ENCODE measurements at regions not wholly inside any gene's neighbourhood (a gene's known extent, or its start where the extent isn't known, plus 50 kb on each side); places are given as distances from the start of the nearest gene placed in this dataset.
"Not testable (repeated sequence)": the region's sequence is repeated elsewhere in the genome, so short reads cannot be mapped to it uniquely, and the experiment has no call there.

DNA sequence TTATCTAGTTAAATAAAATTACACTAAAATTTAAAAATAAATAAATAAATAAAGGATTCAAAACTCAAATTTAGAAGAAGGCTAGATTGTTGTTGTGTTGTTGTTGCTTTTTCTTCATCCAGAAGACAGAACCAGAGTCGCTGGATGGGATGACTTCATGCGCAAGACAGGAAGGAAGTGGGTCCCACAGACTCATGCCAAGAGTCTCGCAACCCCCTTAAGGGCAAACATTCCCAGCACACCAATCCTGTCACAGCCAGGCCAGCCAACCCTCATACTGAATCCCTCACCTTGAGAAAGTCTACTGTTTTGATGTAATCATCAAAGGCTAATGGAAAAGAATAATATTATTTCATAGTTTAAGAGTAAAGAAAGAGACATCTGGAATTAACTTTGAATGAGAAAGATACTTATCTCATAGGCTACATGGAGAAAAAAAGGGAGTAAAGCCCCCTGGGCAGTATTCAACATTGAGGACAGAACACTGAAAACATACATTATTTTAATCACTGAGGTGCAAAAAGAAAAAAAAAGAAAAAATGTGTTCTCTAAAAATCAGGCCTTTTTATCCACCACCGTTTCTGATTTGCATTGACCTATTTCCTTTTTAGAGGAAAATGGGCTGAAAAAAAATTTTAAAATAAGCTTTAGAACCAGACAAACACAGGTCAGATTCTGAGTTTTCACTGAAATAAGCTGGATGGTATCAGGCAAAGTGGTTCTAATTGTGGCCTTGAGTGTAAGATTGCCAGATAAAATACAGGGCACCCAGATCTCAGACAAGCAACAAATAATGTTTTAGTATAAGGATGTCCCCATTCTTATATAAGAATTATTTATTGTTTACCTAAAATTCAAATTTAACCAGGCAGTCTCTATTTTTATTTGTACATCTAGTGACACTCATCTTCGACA, 826.5 kb downstream of the TNS3 start:
- Mint-ChIP-seq H3K27me3 (no peaks in the 10 kb centered on the region), H3K36me3 (no peaks in the 10 kb centered on the region), H3K4me3 (no peak overlapping the region), H3K4me1 (no peaks in the 10 kb centered on the region), H3K9me3 (peaks cover 2% of the 10 kb centered on the region), H3K27ac (no peak overlapping the region)
- no peak for DNase-seq

DNA sequence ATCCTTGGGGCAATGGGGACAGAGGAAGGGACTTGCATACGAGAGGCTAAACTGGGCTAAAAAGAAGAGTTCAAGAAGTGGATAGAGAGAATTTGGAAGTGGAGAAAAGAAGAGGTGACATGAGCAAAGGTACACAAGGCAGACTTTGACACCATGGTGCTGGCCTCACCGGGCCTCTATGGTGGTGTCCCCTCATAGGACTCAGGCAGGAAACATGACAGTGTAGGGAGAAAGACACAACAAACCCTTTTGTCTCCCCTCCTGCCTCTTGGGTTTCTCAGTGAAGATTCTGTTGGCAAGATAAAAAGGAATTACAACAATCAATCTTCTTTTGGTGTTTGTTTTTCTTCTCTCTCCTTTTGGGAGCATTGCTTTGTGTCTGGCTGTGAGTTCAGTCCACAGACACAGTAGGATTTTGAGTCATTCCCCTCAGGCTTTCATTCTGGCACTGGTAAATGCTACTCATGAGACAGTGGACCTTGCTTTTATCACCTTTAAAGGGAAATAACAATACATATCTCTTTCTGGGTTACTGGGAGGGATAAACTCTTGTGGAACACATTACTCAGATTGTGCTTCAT, 827.7 kb downstream of the TNS3 start:
- H3K27me3 Mint-ChIP-seq = no peaks in the 10 kb centered on the region
- peaks cover 2% of the 10 kb centered on the region for H3K9me3 Mint-ChIP-seq
- H3K4me1 Mint-ChIP-seq = no peaks in the 10 kb centered on the region
- DNase-seq = no peak
- no peaks in the 10 kb centered on the region for H3K36me3 Mint-ChIP-seq
- no peak overlapping the region for H3K27ac Mint-ChIP-seq
- no peak overlapping the region for H3K4me3 Mint-ChIP-seq

DNA sequence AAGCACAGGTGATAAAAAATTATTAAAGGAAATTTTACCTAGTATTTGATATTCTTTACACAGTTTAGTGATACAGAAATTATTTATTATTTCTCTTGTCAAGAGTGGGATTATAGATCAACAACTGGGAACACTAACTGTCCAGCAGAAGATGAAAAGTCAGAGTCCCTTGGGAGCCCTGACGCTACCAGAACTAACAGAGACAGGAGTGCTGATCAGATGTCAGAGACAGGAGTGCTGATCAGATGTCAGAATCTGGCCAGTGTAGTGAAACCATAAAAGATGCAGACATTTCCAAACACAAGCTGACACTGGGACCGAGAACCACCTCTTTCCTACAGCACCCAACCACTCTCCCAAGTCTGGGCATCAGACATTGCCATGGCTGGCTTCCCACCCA, 828.2 kb downstream of the TNS3 start:
- Mint-ChIP-seq H3K4me3 (no peak overlapping the region), H3K27ac (no peak overlapping the region), H3K27me3 (no peaks in the 10 kb centered on the region), H3K9me3 (peaks cover 2% of the 10 kb centered on the region), H3K36me3 (no peaks in the 10 kb centered on the region), H3K4me1 (no peaks in the 10 kb centered on the region)
- DNase-seq = no peak

DNA sequence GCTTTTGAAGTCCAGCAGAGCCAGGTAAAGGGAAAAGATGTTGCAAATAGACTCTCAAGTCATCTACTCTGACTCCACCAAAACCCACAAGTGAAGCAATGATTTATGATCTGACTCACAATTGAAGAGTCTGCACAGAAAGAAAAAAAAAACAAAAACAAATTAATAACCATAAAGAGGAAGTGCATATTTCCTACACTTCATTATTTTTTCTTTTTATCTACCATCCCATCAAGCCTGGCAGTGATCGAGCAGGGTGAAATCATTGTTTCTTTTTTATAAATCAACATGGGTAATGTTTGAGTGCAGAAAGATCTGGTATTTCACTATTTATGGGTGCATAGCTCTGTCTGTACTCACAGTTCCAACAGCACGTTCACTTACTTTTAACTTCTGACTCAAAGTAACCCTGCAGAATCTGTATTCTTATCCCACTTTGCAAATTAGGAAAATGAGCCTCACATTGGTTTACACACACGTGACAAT, 829.0 kb downstream of the TNS3 start:
- no peaks in the 10 kb centered on the region for H3K36me3 Mint-ChIP-seq
- no peak overlapping the region for H3K4me3 Mint-ChIP-seq
- no peaks in the 10 kb centered on the region for H3K27me3 Mint-ChIP-seq
- H3K9me3 Mint-ChIP-seq = peaks cover 4% of the 10 kb centered on the region
- H3K4me1 Mint-ChIP-seq = no peaks in the 10 kb centered on the region
- H3K27ac Mint-ChIP-seq = no peak overlapping the region
- no peak for DNase-seq

DNA sequence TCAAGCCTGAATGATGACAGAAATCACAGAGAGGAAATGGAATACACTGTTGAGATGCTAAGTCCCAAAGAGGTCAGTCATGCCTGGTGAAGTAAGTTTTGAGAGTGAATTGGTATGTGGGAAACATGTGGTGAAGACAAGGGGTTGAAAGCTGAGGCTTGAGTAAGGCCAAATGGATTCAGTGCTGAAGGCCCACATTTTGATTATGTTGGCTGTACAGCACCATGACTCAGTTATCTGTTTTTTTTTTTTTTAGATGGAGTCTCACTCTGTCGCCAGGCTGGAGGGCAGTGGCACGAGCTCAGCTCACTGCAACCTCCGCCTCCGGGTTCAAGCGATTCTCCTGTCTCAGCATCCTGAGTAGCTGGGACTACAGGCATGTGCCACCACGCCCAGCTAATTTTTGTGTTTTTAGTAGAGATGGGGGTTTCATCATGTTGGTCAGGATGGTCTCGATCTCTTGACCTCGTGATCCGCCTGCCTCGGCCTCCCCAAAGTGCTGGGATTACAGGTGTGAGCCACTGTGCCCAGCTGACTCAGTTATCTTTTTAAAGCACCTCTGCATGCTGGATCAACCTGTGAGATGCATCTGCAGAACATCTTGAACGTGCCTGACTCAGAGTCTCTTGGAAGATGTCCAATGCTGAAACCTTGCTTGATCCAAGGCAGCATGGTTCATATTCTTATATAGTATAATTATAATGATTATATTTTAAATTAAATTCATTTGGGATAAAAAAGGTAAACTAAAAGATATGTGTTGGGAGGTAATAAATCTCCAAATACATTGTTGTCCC, 829.8 kb downstream of the TNS3 start:
- H3K27ac Mint-ChIP-seq, H3K4me3 Mint-ChIP-seq, DNase-seq, H3K9me3 Mint-ChIP-seq, H3K4me1 Mint-ChIP-seq, H3K36me3 Mint-ChIP-seq, H3K27me3 Mint-ChIP-seq: not testable (repeated sequence)

DNA sequence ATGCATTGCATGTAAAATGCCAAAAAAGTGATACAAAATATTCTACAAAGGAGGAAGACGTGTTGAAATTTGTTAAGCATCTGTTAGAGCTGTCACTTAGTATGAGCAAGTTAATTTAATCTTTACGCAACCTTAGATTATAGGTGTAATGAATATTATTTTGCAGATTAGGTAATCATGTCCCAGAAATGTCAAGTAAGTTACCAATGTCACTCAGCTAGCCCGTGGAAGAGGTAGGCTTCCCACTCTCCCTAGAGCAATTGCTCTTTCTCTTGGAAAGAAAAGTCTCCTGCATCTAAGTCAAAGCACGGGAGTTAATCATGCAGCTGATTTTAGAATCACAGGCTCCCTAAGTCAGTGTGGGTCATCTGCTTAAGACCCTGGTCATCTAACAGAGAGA, 830.4 kb upstream of the IGFBP3 start:
- Mint-ChIP-seq H3K4me3 (no peak overlapping the region), H3K27me3 (no peaks in the 10 kb centered on the region), H3K36me3 (no peaks in the 10 kb centered on the region), H3K27ac (no peak overlapping the region), H3K4me1 (no peaks in the 10 kb centered on the region), H3K9me3 (peaks cover 4% of the 10 kb centered on the region)
- DNase-seq = no peak

DNA sequence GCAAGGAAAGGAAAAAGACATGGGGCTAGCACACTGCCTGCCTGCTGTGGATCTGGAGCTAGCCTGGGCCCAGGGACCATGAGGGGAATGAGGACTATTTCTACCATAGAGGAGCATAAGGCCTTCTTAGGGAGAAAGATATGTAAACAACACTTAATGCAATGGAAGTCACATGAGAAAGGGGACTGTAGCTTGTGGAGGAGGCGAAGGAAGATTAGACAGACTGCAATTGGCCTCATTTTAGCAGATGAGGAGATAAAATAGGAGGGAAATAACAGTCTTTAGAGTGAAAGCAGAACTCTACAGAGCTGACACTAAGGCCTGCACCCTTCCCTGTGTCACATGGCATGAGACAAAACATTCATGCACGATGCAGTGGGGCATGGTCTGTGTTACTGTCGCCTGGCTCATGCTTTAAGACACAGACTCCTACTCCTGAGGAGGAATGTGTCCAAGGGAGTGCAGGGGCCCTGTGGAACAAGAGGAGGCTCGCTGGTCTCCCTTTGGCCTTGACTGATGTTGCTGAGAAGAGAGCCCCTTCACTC, 829.3 kb upstream of the IGFBP3 start:
- peaks cover 4% of the 10 kb centered on the region for H3K9me3 Mint-ChIP-seq
- no peaks in the 10 kb centered on the region for H3K4me1 Mint-ChIP-seq
- H3K4me3 Mint-ChIP-seq = no peak overlapping the region
- no peaks in the 10 kb centered on the region for H3K27me3 Mint-ChIP-seq
- no peaks in the 10 kb centered on the region for H3K36me3 Mint-ChIP-seq
- H3K27ac Mint-ChIP-seq = no peak overlapping the region
- DNase-seq = no peak

DNA sequence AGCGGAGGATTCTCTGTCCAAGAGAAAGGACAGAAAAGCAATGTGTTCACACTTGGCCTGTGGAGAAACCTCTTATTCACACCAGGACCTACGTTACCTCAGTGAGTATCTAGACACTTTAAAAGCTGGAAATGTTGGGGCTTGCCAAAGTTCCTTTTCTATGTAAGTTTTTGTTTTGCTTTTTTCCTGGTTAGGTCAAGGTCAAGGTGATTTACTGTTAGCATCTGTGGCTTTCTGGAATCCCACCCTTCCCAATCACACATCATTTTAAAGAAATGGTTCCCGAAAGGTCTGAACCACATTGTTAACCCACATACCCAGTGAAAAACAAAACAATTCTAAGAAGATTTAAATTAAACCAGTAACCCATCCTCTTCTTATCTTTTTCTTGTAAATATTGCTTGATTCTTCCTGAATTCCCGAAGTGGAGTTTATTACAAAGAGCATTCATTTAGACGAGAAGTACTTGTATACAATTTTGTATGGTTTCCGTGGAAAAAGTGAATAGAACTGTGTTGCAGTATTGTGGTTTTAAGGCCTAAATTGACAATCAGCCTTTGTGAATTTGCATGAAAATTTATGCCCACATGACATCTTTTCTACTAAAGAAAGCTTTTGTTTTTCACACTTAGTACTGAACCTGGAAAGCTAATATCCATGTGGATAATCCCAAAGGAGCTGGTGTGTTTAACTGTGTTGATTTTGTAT, 827.0 kb upstream of the IGFBP3 start:
- Mint-ChIP-seq H3K27me3 (no peaks in the 10 kb centered on the region), H3K27ac (no peak overlapping the region), H3K4me1 (no peaks in the 10 kb centered on the region), H3K36me3 (no peaks in the 10 kb centered on the region), H3K4me3 (no peak overlapping the region), H3K9me3 (peaks cover 2% of the 10 kb centered on the region)
- no peak for DNase-seq

DNA sequence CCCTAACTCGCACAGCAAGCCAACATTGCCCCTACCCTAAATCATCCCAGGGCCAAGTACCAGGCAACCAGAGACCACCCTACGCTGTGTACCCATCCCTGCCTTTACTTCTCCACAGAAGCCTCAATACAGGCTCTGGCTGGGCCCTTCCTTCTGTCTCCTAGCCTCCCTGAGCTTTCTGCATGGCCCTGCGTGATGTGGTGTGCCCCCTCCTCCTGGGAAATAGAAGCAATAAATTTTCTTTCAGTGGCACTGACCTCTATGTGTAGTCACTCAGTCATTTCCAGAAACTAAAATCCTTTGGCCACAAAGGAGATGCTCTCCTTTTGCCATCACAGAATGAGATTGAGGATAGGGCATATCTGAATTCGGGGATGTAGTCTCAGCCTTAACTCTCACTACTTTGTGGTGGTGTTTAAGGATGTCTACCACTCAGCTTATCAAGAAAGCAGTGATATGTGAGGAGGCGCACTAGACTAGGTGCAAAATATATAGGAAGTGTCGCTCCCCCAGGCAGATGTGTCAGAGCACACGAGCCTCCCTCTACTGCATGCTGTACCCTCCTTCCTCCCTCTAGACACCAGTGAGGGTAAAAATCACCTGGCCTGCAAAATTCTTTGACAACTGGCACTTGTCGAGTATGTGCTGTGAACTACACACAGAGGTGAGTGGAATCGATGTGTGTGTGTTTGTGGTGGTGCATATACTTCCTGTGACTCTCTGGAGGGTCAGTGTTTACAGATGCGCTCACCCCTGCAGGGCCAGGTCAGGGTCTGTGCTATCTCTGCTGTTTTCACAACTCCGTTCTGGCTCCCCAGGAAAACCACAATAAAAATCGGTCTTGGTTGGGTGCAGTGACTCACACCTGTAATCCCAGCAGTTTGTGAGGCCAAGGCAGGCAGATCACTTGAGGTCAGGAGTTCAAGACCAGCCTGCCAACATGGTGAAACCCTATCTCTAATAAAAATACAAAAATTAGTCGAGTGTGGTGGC, 825.9 kb upstream of the IGFBP3 start:
- no peaks in the 10 kb centered on the region for H3K4me1 Mint-ChIP-seq
- no peaks in the 10 kb centered on the region for H3K36me3 Mint-ChIP-seq
- no peak overlapping the region for H3K27ac Mint-ChIP-seq
- no peak for DNase-seq
- peaks cover 2% of the 10 kb centered on the region for H3K9me3 Mint-ChIP-seq
- H3K4me3 Mint-ChIP-seq = no peak overlapping the region
- H3K27me3 Mint-ChIP-seq = no peaks in the 10 kb centered on the region

DNA sequence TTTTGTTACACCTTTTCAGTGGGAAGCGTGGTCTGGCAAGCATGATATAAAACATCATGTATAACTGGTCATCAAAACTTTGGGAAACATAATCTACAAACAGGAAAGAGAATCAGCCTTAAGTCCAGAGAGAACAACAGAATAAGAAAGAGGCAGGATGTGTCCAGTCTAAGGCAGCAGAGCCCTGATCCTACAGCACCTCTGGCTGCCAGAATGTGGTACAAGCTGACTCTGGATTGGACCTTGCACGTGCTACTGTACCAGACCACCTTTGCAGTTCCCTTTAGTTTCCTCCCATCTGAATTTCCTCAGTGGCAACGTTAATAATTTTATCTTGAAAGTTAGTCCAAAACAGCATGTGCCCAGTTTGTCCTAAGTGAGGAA, 824.6 kb upstream of the IGFBP3 start:
- DNase-seq = no peak
- no peak overlapping the region for H3K4me3 Mint-ChIP-seq
- H3K27me3 Mint-ChIP-seq = no peaks in the 10 kb centered on the region
- no peaks in the 10 kb centered on the region for H3K36me3 Mint-ChIP-seq
- peaks cover 2% of the 10 kb centered on the region for H3K9me3 Mint-ChIP-seq
- H3K27ac Mint-ChIP-seq = no peak overlapping the region
- no peaks in the 10 kb centered on the region for H3K4me1 Mint-ChIP-seq

DNA sequence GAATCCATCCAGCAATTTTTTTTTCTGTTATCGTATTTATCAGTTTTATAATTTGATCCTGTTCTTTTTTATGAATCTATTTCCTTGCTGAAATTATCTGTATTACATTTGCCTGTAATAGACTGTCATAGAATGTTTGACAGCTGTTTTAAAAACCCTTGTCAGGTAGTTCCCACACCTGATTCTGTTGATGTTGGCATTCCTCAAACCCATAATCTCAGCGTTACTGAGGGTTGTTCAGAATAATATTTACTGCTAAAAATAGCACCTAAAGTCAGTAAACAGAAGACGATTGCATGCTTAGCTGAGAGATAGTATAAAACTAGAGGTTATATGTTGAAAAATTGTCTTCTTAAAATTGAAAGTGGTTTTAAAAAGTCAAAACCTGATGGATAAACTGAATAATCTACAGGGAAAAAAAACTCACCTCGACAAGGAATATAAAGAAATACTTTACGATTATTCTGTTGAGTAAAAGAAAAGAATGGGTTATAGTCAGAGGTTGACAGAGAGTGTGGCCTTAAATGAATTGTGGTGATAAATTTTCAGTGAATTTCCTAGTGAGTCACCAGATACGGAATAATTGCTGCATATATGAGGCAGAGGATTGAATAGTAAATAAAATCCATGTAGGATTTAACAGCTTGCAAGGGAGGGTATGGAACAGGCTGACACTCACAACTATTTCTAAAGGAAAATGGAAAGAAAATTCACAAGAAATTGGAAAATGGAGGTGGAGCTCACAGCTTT, 824.1 kb upstream of the IGFBP3 start:
- no peaks in the 10 kb centered on the region for H3K36me3 Mint-ChIP-seq
- no peak overlapping the region for H3K4me3 Mint-ChIP-seq
- H3K9me3 Mint-ChIP-seq = peaks cover 2% of the 10 kb centered on the region
- no peak overlapping the region for H3K27ac Mint-ChIP-seq
- H3K4me1 Mint-ChIP-seq = no peaks in the 10 kb centered on the region
- DNase-seq = no peak
- H3K27me3 Mint-ChIP-seq = no peaks in the 10 kb centered on the region

DNA sequence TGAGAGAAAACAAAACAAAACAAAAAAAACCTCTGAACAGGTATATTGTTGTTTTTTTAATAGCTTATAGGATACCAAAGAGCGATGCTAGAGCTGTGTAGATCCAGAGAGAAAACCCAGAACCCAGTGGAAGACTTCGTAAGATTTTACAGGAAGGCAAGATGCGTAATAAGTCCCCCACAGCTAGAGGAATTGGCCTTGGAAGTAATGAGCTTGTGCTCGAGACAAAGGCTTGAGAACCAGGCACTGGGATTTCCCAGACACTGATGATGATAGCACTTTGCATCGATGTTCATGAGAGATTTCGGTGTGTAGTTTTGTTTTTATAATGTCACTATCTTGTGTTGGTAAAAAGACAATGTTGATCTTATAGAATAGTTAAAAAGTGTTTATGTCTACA, 821.5 kb upstream of the IGFBP3 start:
- no peak for DNase-seq
- H3K27me3 Mint-ChIP-seq = no peaks in the 10 kb centered on the region
- H3K9me3 Mint-ChIP-seq = no peaks in the 10 kb centered on the region
- H3K4me3 Mint-ChIP-seq = no peak overlapping the region
- H3K36me3 Mint-ChIP-seq = no peaks in the 10 kb centered on the region
- H3K27ac Mint-ChIP-seq = no peak overlapping the region
- no peaks in the 10 kb centered on the region for H3K4me1 Mint-ChIP-seq

DNA sequence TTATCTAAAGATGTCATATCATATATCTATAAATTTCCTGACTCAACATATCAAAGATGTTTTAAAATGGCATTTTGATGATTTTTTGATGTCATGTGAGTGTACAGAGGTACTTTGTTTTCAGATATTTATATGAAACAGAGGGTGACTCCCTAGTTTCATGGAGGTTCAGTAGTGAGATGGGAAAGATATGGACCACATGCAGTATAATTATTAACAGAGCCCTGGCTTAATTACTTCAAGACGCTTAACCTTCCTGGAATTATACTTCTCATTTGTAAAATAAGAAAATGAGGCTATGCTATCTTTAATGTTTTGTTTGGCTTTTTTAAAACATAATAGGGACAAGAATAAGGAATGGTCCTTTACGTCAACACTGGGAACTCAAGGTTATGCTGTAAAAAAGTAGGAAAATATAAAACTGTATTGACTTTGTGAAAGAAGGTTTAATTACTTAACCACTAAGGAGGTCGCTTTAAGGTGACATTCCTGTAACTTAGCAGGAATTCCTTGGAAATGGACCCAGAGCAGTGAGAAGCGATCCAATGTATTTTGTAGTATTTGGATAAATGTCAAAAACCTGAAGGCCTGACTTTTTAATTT, 821.0 kb upstream of the IGFBP3 start:
- Mint-ChIP-seq H3K27me3 (no peaks in the 10 kb centered on the region), H3K4me1 (no peaks in the 10 kb centered on the region), H3K4me3 (no peak overlapping the region), H3K27ac (no peak overlapping the region), H3K36me3 (no peaks in the 10 kb centered on the region), H3K9me3 (no peaks in the 10 kb centered on the region)
- DNase-seq = no peak
